ENCODE measurements at regions not wholly inside any gene's neighbourhood (a gene's known extent, or its start where the extent isn't known, plus 50 kb on each side); places are given as distances from the start of the nearest gene placed in this dataset.

DNA sequence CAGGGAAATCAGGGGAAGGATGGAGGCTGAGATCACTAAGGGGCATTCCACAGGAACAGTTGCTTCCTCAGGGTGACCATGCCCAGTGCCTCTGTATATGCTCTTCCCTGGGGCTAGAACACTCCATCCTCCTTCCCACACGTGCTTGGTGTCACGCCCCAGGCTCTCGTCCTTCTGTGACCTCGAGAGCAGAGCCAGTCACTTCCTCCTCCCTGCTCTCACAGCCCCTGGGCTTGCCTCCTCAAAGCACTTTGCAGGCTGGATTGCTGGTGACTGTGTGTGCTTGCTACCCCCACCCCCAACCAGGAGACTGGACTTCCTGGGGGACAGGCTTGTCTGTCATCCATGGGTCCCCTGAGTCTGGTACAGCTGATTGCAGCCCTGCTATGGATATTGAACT lies 56.5 kb upstream of the AMPD3 start:
- CTCF ChIA-PET: no interaction called here
- no peaks in the 10 kb centered on the region for H3K9me3 ChIP-seq (ENCODE audit: control extremely low read depth in 1 of 3, control insufficient read depth in 2 of 3, insufficient read depth in 1 of 3, low read length in 2 of 3)
- no peak for ATAC-seq (ENCODE audit: low read depth)

DNA sequence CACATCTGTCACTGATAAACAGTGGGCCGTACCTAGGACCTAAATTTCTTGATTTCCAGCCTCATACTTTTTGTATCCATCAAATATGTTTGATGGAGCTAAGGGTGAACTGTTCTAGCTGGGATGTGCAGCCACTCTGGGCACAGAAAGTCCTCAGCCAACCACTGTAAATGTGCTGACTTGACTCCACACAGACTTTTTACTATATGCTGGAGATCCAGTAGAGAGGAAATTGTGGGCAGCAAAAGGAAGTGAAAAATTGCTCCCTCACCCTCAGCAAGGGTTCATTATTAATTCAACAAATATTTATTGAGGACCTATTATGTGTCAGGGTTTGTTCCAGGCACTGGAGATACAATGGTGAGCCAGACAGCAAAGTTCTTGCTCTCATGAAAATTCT lies 54.2 kb upstream of the AMPD3 start:
- H3K9ac ChIP-seq (ENCODE audit: low read length): no peak overlapping the region
- peaks cover 0 to 5% of the 10 kb centered on the region in 2 donors for H3K4me1 ChIP-seq (ENCODE audit: control insufficient read depth in 2 of 2, insufficient read depth in 2 of 2, low read length in 2 of 2)
- no peaks in the 10 kb centered on the region for H3K9me3 ChIP-seq (ENCODE audit: control extremely low read depth in 1 of 3, control insufficient read depth in 2 of 3, insufficient read depth in 1 of 3, low read length in 2 of 3)
- DNase-seq (no peak), ATAC-seq (ENCODE audit: low read depth) (no peak)
- CTCF ChIA-PET: interaction anchor here (6.0 kb wide), 1 partner anchor 338 kb away, joined by 84 read pairs; no protein-coding TSS in a partner anchor
- Mint-ChIP-seq H3K27me3 (peaks cover 12% of the 10 kb centered on the region), H3K9me3 (ENCODE audit: insufficient read depth) (no peaks in the 10 kb centered on the region), H3K4me3 (no peak overlapping the region), H3K4me1 (no peaks in the 10 kb centered on the region), H3K27ac (no peak overlapping the region)
- H3K4me3 ChIP-seq (ENCODE audit: control extremely low read depth in 1 of 5, extremely low read depth in 1 of 5, insufficient read depth in 1 of 5, low read depth in 2 of 5, low read length in 4 of 5): no peak overlapping the region
- no CpG with 5 or more reads among the region's 1 CpG for WGBS (ENCODE audit: insufficient coverage)
- no peaks in the 10 kb centered on the region for H4K20me1 ChIP-seq (ENCODE audit: control insufficient read depth, insufficient read depth, low read length, poor library complexity, severe bottlenecking)
- no peak overlapping the region for H3K4me2 ChIP-seq (replicated peaks; ENCODE audit: low read depth, low read length, poor library complexity, severe bottlenecking)
- H3K27me3 ChIP-seq (replicated peaks in 1 of 4; ENCODE audit: control extremely low read depth in 1 of 4, control insufficient read depth in 3 of 4, insufficient read depth in 4 of 4, low read length in 3 of 4): peaks cover 0 to 2% (median 0%) of the 10 kb centered on the region in 4 experiments
- intact Hi-C loops (cut with micrococcal nuclease): no loop called here
- POLR2A ChIA-PET: no interaction called here
- H3K36me3 ChIP-seq (replicated peaks in 1 of 2; ENCODE audit: control extremely low read depth in 1 of 2, control insufficient read depth in 1 of 2, extremely low read depth in 1 of 2, insufficient read depth in 2 of 2, low read length in 1 of 2): no peaks in the 10 kb centered on the region
- no peaks in the 10 kb centered on the region for H3K79me2 ChIP-seq (ENCODE audit: control insufficient read depth, insufficient read depth, low read length)
- no peak overlapping the region for H2AFZ ChIP-seq (ENCODE audit: insufficient read depth, low read depth, low read length, poor library complexity, severe bottlenecking)
- no peak for TF ChIP-seq EZH2 (IDR thresholded peaks at IDR 0.05; ENCODE audit: borderline replicate concordance, insufficient read depth, low read depth, low read length, poor library complexity, severe bottlenecking)
- TF ChIP-seq, protein P1, sequence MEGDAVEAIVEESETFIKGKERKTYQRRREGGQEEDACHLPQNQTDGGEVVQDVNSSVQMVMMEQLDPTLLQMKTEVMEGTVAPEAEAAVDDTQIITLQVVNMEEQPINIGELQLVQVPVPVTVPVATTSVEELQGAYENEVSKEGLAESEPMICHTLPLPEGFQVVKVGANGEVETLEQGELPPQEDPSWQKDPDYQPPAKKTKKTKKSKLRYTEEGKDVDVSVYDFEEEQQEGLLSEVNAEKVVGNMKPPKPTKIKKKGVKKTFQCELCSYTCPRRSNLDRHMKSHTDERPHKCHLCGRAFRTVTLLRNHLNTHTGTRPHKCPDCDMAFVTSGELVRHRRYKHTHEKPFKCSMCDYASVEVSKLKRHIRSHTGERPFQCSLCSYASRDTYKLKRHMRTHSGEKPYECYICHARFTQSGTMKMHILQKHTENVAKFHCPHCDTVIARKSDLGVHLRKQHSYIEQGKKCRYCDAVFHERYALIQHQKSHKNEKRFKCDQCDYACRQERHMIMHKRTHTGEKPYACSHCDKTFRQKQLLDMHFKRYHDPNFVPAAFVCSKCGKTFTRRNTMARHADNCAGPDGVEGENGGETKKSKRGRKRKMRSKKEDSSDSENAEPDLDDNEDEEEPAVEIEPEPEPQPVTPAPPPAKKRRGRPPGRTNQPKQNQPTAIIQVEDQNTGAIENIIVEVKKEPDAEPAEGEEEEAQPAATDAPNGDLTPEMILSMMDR (IDR thresholded peaks at IDR 0.05): no peak
- H3K27ac ChIP-seq (ENCODE audit: low read length in 2 of 2): no peak overlapping the region

More for the DNA sequence above, 56.5 kb upstream of the AMPD3 start:
- no peak overlapping the region for H2AFZ ChIP-seq (ENCODE audit: insufficient read depth, low read depth, low read length, poor library complexity, severe bottlenecking)
- H3K4me2 ChIP-seq (replicated peaks; ENCODE audit: low read depth, low read length, poor library complexity, severe bottlenecking): no peak overlapping the region
- no peaks in the 10 kb centered on the region for H3K79me2 ChIP-seq (ENCODE audit: control insufficient read depth, insufficient read depth, low read length)
- H3K4me1 Mint-ChIP-seq: no peaks in the 10 kb centered on the region
- peaks cover 0 to 4% (median 0%) of the 10 kb centered on the region in 4 experiments for H3K27me3 ChIP-seq (replicated peaks in 1 of 4; ENCODE audit: control extremely low read depth in 1 of 4, control insufficient read depth in 3 of 4, insufficient read depth in 4 of 4, low read length in 3 of 4)
- POLR2A ChIA-PET: no interaction called here
- no peak overlapping the region for H3K27ac ChIP-seq (ENCODE audit: low read length in 2 of 2)
- no peak overlapping the region for H3K9ac ChIP-seq (ENCODE audit: low read length)
- no peak overlapping the region for H3K4me3 Mint-ChIP-seq
- H3K36me3 ChIP-seq (replicated peaks in 1 of 2; ENCODE audit: control extremely low read depth in 1 of 2, control insufficient read depth in 1 of 2, extremely low read depth in 1 of 2, insufficient read depth in 2 of 2, low read length in 1 of 2): no peaks in the 10 kb centered on the region
- H3K27ac Mint-ChIP-seq: no peak overlapping the region
- H3K27me3 Mint-ChIP-seq: peaks cover 15% of the 10 kb centered on the region
- DNase-seq: no peak
- peaks cover 0 to 5% of the 10 kb centered on the region in 2 donors for H3K4me1 ChIP-seq (ENCODE audit: control insufficient read depth in 2 of 2, insufficient read depth in 2 of 2, low read length in 2 of 2)
- H4K20me1 ChIP-seq (ENCODE audit: control insufficient read depth, insufficient read depth, low read length, poor library complexity, severe bottlenecking): no peaks in the 10 kb centered on the region
- TF ChIP-seq EZH2 (IDR thresholded peaks at IDR 0.05; ENCODE audit: borderline replicate concordance, insufficient read depth, low read depth, low read length, poor library complexity, severe bottlenecking): no peak
- TF ChIP-seq, protein P1 (IDR thresholded peaks at IDR 0.05): no peak
- H3K9me3 Mint-ChIP-seq (ENCODE audit: insufficient read depth): no peaks in the 10 kb centered on the region
- intact Hi-C loops (cut with micrococcal nuclease): no loop called here
- H3K4me3 ChIP-seq (ENCODE audit: control extremely low read depth in 1 of 5, extremely low read depth in 1 of 5, insufficient read depth in 1 of 5, low read depth in 2 of 5, low read length in 4 of 5): no peak overlapping the region
- WGBS (ENCODE audit: insufficient coverage): 14% methylated on average over 4 of the region's 4 CpGs

All from B cell (primary cell).